ENCODE measurements at regions not wholly inside any gene's neighbourhood (a gene's known extent, or its start where the extent isn't known, plus 50 kb on each side); places are given as distances from the start of the nearest gene placed in this dataset.
"Not testable (repeated sequence)": the region's sequence is repeated elsewhere in the genome, so short reads cannot be mapped to it uniquely, and the experiment has no call there.

DNA sequence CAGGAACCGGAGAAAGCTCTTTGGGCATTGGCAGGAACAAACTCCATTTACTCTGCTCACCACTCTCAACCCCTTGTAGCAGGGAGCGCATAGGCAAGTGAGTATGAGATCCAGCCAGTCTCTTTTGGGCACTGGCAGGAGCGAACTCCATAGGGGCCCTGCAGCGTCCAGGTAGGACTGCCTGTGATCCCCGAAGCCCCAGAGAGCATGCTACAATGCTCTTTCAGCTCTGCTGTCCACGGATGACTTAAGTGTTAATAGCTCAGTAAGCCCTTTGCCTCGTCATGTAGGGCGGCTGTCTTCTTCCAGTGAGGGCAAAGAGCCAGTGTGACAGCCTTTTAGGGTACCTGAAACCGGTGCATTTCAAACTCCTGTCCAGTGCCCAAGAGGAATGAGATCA lies 1525.6 kb upstream of the RAG2 start:
- no peak for DNase-seq
- Histone ChIP-seq H3K4me3 (ENCODE audit: low read length) (no peak overlapping the region), H3K27me3 (ENCODE audit: control insufficient read depth, insufficient read depth, low read length) (no peaks in the 10 kb centered on the region), H3K4me1 (ENCODE audit: control insufficient read depth, insufficient read depth, low read length) (no peaks in the 10 kb centered on the region), H3K36me3 (ENCODE audit: control insufficient read depth, insufficient read depth, low read length) (no peaks in the 10 kb centered on the region), H3K9me3 (ENCODE audit: control insufficient read depth, low read depth, low read length) (no peaks in the 10 kb centered on the region), H3K27ac (ENCODE audit: low read length) (no peak overlapping the region)
- whole genome bisulfite sequencing (ENCODE audit: insufficient coverage, low lambda C conversion rate) = no CpG with 5 or more reads among the region's 9 CpGs

DNA sequence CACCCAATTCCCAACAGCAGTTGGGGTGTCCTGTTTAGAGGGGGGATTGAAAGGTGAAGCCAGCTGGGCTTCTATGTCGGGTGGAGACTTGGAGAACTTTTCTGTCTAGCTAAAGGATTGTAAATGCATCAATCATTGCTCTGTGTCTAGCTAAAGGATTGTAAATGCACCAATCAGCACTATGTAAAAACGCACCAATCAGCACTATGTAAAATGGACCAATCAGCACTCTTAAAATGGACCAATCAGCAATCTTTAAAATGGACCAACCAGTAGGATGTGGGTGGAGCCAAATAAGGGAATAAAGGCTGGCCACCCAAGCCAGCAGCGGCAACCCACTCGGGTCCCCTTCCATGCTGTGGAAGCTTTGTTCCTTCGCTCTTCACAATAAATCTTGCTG lies 1518.6 kb upstream of the RAG2 start:
- not testable (repeated sequence) for H3K4me1 ChIP-seq (ENCODE audit: control insufficient read depth, insufficient read depth, low read length); DNase-seq; H3K36me3 ChIP-seq (ENCODE audit: control insufficient read depth, insufficient read depth, low read length); H3K27me3 ChIP-seq (ENCODE audit: control insufficient read depth, insufficient read depth, low read length); H3K27ac ChIP-seq (ENCODE audit: low read length); H3K9me3 ChIP-seq (ENCODE audit: control insufficient read depth, low read depth, low read length); H3K4me3 ChIP-seq (ENCODE audit: low read length)
- WGBS (ENCODE audit: insufficient coverage, low lambda C conversion rate) = 100% methylated on average over 1 of the region's 5 CpGs

DNA sequence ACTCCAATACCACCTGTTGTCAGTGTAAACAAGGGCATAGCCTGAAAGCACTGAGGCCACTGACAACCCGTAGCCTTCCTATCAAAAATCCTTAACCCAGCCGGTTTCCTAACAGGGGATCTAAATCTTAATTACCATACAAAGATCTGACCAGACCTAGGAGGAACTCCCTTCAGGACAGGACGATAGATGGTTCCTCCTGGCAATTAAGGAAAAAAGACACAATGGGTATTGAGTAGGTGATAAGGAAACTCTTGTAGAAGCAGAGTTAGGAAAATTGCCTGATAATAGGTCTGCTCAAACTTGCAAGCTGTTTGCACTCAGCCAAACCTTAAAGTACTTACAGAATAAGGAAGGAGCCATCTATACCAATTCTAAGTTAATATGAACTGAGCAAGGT lies 1517.3 kb upstream of the RAG2 start:
- H3K9me3 ChIP-seq (ENCODE audit: control insufficient read depth, low read depth, low read length); H3K27me3 ChIP-seq (ENCODE audit: control insufficient read depth, insufficient read depth, low read length); DNase-seq; H3K4me1 ChIP-seq (ENCODE audit: control insufficient read depth, insufficient read depth, low read length); H3K36me3 ChIP-seq (ENCODE audit: control insufficient read depth, insufficient read depth, low read length); H3K4me3 ChIP-seq (ENCODE audit: low read length); H3K27ac ChIP-seq (ENCODE audit: low read length): not testable (repeated sequence)
- WGBS (ENCODE audit: insufficient coverage, low lambda C conversion rate) = no CpG with 5 or more reads among the region's 3 CpGs

DNA sequence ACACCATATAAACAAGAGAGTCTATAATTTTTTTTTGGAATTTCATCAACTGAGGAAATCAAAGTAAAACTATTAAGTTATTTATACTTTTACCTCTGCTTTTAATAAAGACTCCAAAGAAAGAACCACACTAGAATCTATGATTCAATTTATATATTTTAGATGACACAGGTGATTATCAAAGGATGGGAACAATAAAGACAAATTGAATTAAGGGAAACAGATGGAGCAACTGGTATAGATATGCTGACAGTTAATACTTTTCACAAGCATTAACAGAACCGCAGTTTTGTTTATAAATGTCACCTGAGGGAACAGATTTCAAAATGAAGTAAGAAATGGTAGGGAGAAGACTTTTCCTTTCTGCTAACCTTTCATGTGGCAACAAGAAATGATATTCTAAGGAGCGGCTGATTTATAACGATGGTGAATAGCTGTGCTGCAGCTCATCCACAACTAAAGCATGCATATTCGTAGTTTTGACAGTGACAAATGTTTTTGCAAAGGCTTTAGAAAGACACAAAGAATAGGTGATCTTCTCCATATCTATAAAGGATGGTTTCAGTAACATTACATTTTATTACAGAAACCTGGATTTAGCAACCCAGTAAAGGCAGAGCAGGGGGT lies 1502.9 kb upstream of the RAG2 start:
- Histone ChIP-seq H3K9me3 (ENCODE audit: control insufficient read depth, low read depth, low read length) (peaks cover 3% of the 10 kb centered on the region), H3K4me1 (ENCODE audit: control insufficient read depth, insufficient read depth, low read length) (no peaks in the 10 kb centered on the region), H3K27me3 (ENCODE audit: control insufficient read depth, insufficient read depth, low read length) (no peaks in the 10 kb centered on the region), H3K36me3 (ENCODE audit: control insufficient read depth, insufficient read depth, low read length) (no peaks in the 10 kb centered on the region), H3K27ac (ENCODE audit: low read length) (no peak overlapping the region), H3K4me3 (ENCODE audit: low read length) (no peak overlapping the region)
- no peak for DNase-seq
- no CpG with 5 or more reads among the region's 4 CpGs for WGBS (ENCODE audit: insufficient coverage, low lambda C conversion rate)

DNA sequence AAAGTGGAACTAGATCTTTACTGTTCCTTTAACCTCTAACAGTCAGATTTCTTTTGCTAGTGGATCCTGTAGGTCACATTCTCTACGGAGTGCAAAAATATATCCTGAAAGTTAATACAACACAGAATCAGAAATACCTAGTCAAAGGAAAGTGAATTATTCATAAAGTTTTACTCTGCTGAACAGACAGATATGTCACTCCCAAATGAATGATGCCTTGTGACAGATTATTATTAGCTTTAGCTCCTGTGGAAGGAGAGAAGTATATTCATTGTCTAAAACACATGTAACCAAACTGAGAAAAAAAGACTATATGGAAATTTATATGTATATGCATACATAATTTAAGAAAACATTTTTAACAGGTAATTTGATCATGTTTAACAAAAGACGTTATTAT lies 1497.2 kb upstream of the RAG2 start:
- Histone ChIP-seq H3K36me3 (ENCODE audit: control insufficient read depth, insufficient read depth, low read length) (no peaks in the 10 kb centered on the region), H3K4me1 (ENCODE audit: control insufficient read depth, insufficient read depth, low read length) (no peaks in the 10 kb centered on the region), H3K27ac (ENCODE audit: low read length) (no peak overlapping the region), H3K9me3 (ENCODE audit: control insufficient read depth, low read depth, low read length) (peaks cover 8% of the 10 kb centered on the region), H3K4me3 (ENCODE audit: low read length) (no peak overlapping the region), H3K27me3 (ENCODE audit: control insufficient read depth, insufficient read depth, low read length) (no peaks in the 10 kb centered on the region)
- DNase-seq = no peak
- 100% methylated on average over 1 of the region's 2 CpGs for WGBS (ENCODE audit: insufficient coverage, low lambda C conversion rate)

DNA sequence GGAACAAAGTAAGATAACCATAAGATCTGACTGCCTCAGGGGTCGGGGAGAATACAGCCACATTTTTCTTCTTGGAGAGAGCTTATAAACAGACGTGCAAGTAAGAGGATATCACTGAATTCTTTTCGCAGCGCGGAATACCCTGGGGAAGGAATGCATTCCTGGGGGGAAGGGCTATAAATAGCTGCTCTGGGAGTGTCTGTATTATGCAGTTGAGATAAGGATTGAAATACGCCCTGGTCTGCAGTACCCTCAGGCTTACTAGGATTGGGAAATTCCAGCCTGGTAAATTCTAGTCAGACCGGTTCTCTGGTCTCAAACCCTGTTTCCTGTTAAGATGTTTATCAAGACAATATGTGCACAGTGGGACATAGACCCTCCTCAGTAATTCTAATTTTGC lies 1491.7 kb upstream of the RAG2 start:
- Histone ChIP-seq H3K27me3 (ENCODE audit: control insufficient read depth, insufficient read depth, low read length) (no peaks in the 10 kb centered on the region), H3K4me1 (ENCODE audit: control insufficient read depth, insufficient read depth, low read length) (no peaks in the 10 kb centered on the region), H3K36me3 (ENCODE audit: control insufficient read depth, insufficient read depth, low read length) (no peaks in the 10 kb centered on the region), H3K27ac (ENCODE audit: low read length) (no peak overlapping the region), H3K4me3 (ENCODE audit: low read length) (no peak overlapping the region), H3K9me3 (ENCODE audit: control insufficient read depth, low read depth, low read length) (peaks cover 6% of the 10 kb centered on the region)
- WGBS (ENCODE audit: insufficient coverage, low lambda C conversion rate) = 75% methylated on average over 4 of the region's 7 CpGs
- DNase-seq = peak; percentile 7 to 17

DNA sequence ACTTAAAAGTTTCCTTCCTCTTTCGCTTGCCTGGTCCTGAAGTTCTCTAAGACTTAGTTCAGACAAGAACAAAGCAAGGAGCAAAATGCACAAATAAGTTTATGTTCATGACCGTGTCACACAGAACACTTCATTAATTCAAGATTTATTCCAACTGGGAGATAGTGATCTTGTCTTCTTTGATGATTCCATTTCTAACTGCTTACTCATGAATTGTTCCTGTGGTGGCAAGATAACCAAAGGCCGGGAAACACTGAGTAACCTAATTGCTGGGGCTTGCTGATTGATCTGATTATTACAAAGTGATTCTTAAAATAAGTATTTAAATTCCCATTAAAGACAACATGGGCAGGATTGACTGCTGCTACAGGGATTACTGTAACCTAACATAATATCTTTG lies 1462.9 kb upstream of the RAG2 start:
- DNase-seq = no peak
- no peaks in the 10 kb centered on the region for H3K4me1 ChIP-seq (ENCODE audit: control insufficient read depth, insufficient read depth, low read length)
- WGBS (ENCODE audit: insufficient coverage, low lambda C conversion rate) = 90% methylated on average over 2 of the region's 3 CpGs
- no peaks in the 10 kb centered on the region for H3K9me3 ChIP-seq (ENCODE audit: control insufficient read depth, low read depth, low read length)
- no peak overlapping the region for H3K4me3 ChIP-seq (ENCODE audit: low read length)
- no peak overlapping the region for H3K27ac ChIP-seq (ENCODE audit: low read length)
- no peaks in the 10 kb centered on the region for H3K36me3 ChIP-seq (ENCODE audit: control insufficient read depth, insufficient read depth, low read length)
- H3K27me3 ChIP-seq (ENCODE audit: control insufficient read depth, insufficient read depth, low read length) = no peaks in the 10 kb centered on the region

DNA sequence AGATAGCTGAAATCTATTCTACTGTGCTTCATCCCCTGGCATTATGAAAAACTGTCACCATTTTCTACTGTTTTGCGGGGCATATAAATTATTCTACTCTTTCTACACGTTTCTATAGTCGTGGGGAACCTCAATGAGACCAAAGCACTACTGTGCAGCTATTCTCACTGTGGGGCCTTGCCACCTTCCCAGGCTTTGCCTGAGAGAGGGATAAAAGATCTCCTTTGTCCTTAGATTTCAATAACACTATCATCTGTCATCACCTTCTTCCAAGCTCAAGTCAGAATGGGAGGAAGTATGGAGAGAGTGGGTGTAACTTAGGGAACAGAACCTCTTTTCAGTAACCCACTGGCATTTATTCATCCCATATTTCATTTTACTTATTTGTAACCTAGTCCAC lies 1462.1 kb upstream of the RAG2 start:
- H3K4me3 ChIP-seq (ENCODE audit: low read length) = no peak overlapping the region
- H3K27me3 ChIP-seq (ENCODE audit: control insufficient read depth, insufficient read depth, low read length) = no peaks in the 10 kb centered on the region
- no peak overlapping the region for H3K27ac ChIP-seq (ENCODE audit: low read length)
- no peak for DNase-seq
- 100% methylated on average over 3 of the region's 3 CpGs for WGBS (ENCODE audit: insufficient coverage, low lambda C conversion rate)
- no peaks in the 10 kb centered on the region for H3K4me1 ChIP-seq (ENCODE audit: control insufficient read depth, insufficient read depth, low read length)
- H3K36me3 ChIP-seq (ENCODE audit: control insufficient read depth, insufficient read depth, low read length) = no peaks in the 10 kb centered on the region
- H3K9me3 ChIP-seq (ENCODE audit: control insufficient read depth, low read depth, low read length) = no peaks in the 10 kb centered on the region

DNA sequence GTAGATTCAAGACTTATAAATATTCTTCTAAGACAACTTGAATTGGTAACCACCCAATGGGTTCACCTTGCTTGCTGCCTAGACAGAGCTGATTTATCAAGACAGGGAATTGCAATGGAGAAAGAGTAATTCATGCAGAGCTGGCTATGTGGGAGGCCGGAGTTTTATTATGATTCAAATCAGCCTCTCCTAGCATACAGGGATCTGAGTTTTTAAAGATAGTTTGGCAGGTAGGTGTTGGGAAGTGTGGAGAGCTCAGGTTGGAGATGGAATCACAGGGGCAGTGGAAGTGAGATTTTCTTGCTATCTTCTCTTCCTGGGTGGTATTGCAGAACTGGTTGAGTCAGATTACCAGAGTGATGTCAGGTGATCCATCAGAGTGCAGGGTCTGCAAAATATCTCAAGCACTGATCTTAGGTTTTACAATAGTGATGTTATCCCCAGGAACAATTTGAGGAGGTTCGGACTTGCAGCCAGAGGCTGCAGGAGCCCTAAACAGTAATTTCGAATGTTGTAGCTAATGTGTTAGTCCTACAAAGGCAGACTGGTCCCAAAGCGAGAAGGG lies 1448.6 kb upstream of the RAG2 start:
- Histone ChIP-seq H3K4me1 (ENCODE audit: control insufficient read depth, insufficient read depth, low read length) (no peaks in the 10 kb centered on the region), H3K36me3 (ENCODE audit: control insufficient read depth, insufficient read depth, low read length) (no peaks in the 10 kb centered on the region), H3K27ac (ENCODE audit: low read length) (no peak overlapping the region), H3K27me3 (ENCODE audit: control insufficient read depth, insufficient read depth, low read length) (no peaks in the 10 kb centered on the region), H3K9me3 (ENCODE audit: control insufficient read depth, low read depth, low read length) (no peaks in the 10 kb centered on the region), H3K4me3 (ENCODE audit: low read length) (no peak overlapping the region)
- DNase-seq = no peak
- WGBS (ENCODE audit: insufficient coverage, low lambda C conversion rate) = no CpG with 5 or more reads among the region's 4 CpGs

DNA sequence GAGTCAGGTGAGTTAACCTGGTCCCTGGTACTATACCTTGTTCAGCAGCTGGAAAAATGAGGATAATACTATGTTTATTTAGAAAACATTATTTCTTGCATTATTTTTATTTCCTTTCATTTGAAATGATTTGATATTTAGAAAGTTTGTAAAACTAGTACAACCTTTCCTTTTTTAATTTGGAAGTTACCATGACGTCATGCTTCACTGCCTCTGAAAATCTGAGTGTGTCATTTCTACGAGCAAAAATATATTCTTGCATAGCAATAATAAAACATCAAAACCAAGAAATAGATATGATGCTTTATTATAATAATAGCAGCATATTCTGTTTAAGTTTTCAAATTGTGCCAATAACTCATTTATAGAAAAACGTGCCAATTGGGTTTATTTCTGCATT lies 1445.0 kb upstream of the RAG2 start:
- WGBS (ENCODE audit: insufficient coverage, low lambda C conversion rate) = 94% methylated on average over 2 of the region's 3 CpGs
- Histone ChIP-seq H3K27me3 (ENCODE audit: control insufficient read depth, insufficient read depth, low read length) (no peaks in the 10 kb centered on the region), H3K4me1 (ENCODE audit: control insufficient read depth, insufficient read depth, low read length) (no peaks in the 10 kb centered on the region), H3K27ac (ENCODE audit: low read length) (no peak overlapping the region), H3K4me3 (ENCODE audit: low read length) (no peak overlapping the region), H3K36me3 (ENCODE audit: control insufficient read depth, insufficient read depth, low read length) (no peaks in the 10 kb centered on the region), H3K9me3 (ENCODE audit: control insufficient read depth, low read depth, low read length) (no peaks in the 10 kb centered on the region)
- no peak for DNase-seq

DNA sequence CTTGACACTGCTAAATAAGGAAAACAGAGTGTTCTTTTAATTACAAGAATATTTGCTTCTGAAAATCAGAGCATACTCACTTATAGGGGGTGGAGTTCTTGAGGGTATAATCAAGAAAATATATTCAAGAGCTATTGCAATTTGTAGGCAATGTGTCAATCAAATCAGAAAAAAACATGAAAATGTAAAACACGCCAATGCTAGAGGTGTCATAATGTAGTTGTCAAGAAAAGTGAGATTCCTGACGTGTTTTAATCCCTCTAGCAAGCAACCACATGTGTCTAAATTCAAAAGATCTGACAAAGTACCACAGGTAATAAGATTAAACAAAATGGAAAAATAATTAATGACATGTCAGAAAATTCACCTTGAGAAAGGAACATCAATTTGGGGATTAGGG lies 1440.7 kb upstream of the RAG2 start:
- no peak overlapping the region for H3K27ac ChIP-seq (ENCODE audit: low read length)
- H3K36me3 ChIP-seq (ENCODE audit: control insufficient read depth, insufficient read depth, low read length) = no peaks in the 10 kb centered on the region
- no peaks in the 10 kb centered on the region for H3K4me1 ChIP-seq (ENCODE audit: control insufficient read depth, insufficient read depth, low read length)
- no peaks in the 10 kb centered on the region for H3K27me3 ChIP-seq (ENCODE audit: control insufficient read depth, insufficient read depth, low read length)
- no peaks in the 10 kb centered on the region for H3K9me3 ChIP-seq (ENCODE audit: control insufficient read depth, low read depth, low read length)
- no peak overlapping the region for H3K4me3 ChIP-seq (ENCODE audit: low read length)
- no peak for DNase-seq
- WGBS (ENCODE audit: insufficient coverage, low lambda C conversion rate) = 93% methylated on average over 2 of the region's 2 CpGs
